ENCODE measurements at regions not wholly inside any gene's neighbourhood (a gene's known extent, or its start where the extent isn't known, plus 50 kb on each side); places are given as distances from the start of the nearest gene placed in this dataset.

DNA sequence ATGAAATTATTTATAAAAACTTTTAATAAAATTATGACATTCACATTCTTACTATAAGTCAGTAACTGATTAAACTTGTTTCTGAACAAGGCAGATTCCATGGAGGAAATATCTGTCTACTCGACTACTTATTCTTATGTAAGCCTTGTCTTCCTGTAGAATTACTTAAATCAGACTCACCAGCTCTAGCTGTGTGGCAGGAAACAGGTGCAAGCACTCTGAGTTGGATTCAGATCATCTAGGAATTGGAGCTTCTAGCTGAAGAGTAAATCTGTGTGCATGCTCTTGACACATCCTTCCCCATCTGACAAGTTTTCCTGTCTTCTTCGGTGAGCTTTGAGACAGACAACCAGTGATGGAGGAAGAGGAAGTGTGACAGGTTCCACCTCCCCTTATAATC is 284.7 kb downstream of the TRIB2 start (continued):
- TF ChIP-seq, protein P1, sequence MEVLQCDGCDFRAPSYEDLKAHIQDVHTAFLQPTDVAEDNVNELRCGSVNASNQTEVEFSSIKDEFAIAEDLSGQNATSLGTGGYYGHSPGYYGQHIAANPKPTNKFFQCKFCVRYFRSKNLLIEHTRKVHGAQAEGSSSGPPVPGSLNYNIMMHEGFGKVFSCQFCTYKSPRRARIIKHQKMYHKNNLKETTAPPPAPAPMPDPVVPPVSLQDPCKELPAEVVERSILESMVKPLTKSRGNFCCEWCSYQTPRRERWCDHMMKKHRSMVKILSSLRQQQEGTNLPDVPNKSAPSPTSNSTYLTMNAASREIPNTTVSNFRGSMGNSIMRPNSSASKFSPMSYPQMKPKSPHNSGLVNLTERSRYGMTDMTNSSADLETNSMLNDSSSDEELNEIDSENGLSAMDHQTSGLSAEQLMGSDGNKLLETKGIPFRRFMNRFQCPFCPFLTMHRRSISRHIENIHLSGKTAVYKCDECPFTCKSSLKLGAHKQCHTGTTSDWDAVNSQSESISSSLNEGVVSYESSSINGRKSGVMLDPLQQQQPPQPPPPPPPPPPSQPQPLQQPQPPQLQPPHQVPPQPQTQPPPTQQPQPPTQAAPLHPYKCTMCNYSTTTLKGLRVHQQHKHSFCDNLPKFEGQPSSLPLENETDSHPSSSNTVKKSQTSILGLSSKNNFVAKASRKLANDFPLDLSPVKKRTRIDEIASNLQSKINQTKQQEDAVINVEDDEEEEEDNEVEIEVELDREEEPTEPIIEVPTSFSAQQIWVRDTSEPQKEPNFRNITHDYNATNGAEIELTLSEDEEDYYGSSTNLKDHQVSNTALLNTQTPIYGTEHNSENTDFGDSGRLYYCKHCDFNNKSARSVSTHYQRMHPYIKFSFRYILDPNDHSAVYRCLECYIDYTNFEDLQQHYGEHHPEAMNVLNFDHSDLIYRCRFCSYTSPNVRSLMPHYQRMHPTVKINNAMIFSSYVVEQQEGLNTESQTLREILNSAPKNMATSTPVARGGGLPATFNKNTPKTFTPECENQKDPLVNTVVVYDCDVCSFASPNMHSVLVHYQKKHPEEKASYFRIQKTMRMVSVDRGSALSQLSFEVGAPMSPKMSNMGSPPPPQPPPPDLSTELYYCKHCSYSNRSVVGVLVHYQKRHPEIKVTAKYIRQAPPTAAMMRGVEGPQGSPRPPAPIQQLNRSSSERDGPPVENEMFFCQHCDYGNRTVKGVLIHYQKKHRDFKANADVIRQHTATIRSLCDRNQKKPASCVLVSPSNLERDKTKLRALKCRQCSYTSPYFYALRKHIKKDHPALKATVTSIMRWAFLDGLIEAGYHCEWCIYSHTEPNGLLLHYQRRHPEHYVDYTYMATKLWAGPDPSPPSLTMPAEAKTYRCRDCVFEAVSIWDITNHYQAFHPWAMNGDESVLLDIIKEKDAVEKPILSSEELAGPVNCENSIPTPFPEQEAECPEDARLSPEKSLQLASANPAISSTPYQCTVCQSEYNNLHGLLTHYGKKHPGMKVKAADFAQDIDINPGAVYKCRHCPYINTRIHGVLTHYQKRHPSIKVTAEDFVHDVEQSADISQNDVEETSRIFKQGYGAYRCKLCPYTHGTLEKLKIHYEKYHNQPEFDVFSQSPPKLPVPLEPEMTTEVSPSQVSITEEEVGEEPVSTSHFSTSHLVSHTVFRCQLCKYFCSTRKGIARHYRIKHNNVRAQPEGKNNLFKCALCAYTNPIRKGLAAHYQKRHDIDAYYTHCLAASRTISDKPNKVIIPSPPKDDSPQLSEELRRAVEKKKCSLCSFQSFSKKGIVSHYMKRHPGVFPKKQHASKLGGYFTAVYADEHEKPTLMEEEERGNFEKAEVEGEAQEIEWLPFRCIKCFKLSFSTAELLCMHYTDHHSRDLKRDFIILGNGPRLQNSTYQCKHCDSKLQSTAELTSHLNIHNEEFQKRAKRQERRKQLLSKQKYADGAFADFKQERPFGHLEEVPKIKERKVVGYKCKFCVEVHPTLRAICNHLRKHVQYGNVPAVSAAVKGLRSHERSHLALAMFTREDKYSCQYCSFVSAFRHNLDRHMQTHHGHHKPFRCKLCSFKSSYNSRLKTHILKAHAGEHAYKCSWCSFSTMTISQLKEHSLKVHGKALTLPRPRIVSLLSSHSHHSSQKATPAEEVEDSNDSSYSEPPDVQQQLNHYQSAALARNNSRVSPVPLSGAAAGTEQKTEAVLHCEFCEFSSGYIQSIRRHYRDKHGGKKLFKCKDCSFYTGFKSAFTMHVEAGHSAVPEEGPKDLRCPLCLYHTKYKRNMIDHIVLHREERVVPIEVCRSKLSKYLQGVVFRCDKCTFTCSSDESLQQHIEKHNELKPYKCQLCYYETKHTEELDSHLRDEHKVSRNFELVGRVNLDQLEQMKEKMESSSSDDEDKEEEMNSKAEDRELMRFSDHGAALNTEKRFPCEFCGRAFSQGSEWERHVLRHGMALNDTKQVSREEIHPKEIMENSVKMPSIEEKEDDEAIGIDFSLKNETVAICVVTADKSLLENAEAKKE (CRISPR knock-in tag; IDR thresholded peaks at IDR 0.05), result no peak
- TF ChIP-seq, protein P2, sequence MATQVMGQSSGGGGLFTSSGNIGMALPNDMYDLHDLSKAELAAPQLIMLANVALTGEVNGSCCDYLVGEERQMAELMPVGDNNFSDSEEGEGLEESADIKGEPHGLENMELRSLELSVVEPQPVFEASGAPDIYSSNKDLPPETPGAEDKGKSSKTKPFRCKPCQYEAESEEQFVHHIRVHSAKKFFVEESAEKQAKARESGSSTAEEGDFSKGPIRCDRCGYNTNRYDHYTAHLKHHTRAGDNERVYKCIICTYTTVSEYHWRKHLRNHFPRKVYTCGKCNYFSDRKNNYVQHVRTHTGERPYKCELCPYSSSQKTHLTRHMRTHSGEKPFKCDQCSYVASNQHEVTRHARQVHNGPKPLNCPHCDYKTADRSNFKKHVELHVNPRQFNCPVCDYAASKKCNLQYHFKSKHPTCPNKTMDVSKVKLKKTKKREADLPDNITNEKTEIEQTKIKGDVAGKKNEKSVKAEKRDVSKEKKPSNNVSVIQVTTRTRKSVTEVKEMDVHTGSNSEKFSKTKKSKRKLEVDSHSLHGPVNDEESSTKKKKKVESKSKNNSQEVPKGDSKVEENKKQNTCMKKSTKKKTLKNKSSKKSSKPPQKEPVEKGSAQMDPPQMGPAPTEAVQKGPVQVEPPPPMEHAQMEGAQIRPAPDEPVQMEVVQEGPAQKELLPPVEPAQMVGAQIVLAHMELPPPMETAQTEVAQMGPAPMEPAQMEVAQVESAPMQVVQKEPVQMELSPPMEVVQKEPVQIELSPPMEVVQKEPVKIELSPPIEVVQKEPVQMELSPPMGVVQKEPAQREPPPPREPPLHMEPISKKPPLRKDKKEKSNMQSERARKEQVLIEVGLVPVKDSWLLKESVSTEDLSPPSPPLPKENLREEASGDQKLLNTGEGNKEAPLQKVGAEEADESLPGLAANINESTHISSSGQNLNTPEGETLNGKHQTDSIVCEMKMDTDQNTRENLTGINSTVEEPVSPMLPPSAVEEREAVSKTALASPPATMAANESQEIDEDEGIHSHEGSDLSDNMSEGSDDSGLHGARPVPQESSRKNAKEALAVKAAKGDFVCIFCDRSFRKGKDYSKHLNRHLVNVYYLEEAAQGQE (IDR thresholded peaks at IDR 0.05; ENCODE audit: unreplicated experiment), result no peak
- TF ChIP-seq JUNB (IDR thresholded peaks at IDR 0.05; ENCODE audit: unreplicated experiment) (no peak), EZH2 (IDR thresholded peaks at IDR 0.05; ENCODE audit: low read depth, unreplicated experiment) (no peak)

DNA sequence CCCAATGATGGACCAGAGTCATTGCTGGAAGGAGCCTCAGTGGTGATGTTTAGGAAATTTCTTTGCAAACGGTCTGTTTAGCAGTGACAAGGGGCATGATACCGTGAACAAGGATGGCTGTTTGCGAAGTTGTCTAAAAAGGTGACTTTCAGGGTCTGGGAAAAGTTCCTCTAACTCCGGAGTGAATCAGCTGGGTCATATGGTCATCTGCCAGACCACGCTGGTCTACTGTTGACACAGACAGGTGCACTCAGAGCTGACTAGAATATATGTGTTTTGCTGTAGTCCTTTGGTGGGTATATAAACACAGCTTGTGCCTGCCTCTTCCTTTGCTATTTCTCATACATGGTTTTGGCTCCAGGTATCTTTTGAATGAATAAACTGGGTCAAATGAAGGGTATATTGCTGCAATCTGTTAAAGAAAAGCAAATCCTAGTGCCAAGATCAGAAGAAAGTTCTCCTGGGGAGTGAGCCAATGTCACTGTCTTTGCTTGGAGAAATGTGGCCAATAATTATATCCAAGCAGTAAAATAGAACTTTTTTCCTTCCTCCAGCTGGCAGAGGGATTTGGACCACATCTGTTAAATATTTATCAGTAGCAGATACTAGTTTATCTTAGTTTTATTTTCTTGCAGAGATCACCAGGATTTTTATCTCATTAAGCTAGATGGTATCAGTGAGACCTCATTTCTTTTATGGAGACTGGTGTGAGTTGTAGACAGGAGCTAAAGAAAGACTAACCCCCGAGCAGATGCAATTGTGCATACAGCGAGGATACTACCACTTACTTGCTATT is 286.0 kb downstream of the TRIB2 start:
- Mint-ChIP-seq H3K36me3 (ENCODE audit: low read depth) (no peaks in the 10 kb centered on the region), H3K27ac (no peak overlapping the region), H3K9me3 (no peaks in the 10 kb centered on the region), H3K27me3 (ENCODE audit: insufficient read depth, low read depth, poor library complexity) (no peaks in the 10 kb centered on the region), H3K4me3 (no peak overlapping the region), H3K4me1 (peaks cover 20% of the 10 kb centered on the region; the same call in 2 of the 3 replicates)
- Histone ChIP-seq H3K4me2 (no peak overlapping the region), H3F3A (replicated peaks; ENCODE audit: low read depth) (no peaks in the 10 kb centered on the region), H3K79me2 (replicated peaks; ENCODE audit: insufficient read depth) (no peaks in the 10 kb centered on the region), H3K4me3 (no peak overlapping the region), H3K9me2 (ENCODE audit: insufficient read depth) (no peaks in the 10 kb centered on the region), H3K27ac (ENCODE audit: low read depth) (no peak overlapping the region), H2AFZ (no peak overlapping the region), H4K20me1 (replicated peaks; ENCODE audit: insufficient read depth) (no peaks in the 10 kb centered on the region; the same call in 1 of the 2 replicates), H3K27me3 (ENCODE audit: insufficient read depth) (no peaks in the 10 kb centered on the region), H3K36me3 (ENCODE audit: insufficient read depth) (no peaks in the 10 kb centered on the region), H3K4me1 (ENCODE audit: insufficient read depth) (no peaks in the 10 kb centered on the region)
- TF ChIP-seq POLR2AphosphoS5 (IDR thresholded peaks at IDR 0.05; ENCODE audit: low read depth) (no peak), JUNB (IDR thresholded peaks at IDR 0.05; ENCODE audit: unreplicated experiment) (no peak), CREB1 (CRISPR knock-in tag; IDR thresholded peaks at IDR 0.05; ENCODE audit: low read depth) (no peak), NANOG (IDR thresholded peaks at IDR 0.05; ENCODE audit: borderline replicate concordance) (no peak)
- TF ChIP-seq, protein P2 (IDR thresholded peaks at IDR 0.05; ENCODE audit: unreplicated experiment), result no peak
- DNase-seq (ENCODE audit: low spot score) (no peak), ATAC-seq (no peak)
